ENCODE measurements at regions not wholly inside any gene's neighbourhood (a gene's known extent, or its start where the extent isn't known, plus 50 kb on each side); places are given as distances from the start of the nearest gene placed in this dataset.

- TF ChIP-seq CTCF (IDR thresholded peaks at IDR 0.05; ENCODE audit: low read length) (no peak), EZH2 (IDR thresholded peaks at IDR 0.05; ENCODE audit: borderline replicate concordance, low read length) (no peak)
These were observed 1218.9 kb upstream of the TMEM132C start for GRCh38 chr12:127048057-127048456.
